Peyer's patch (tissue), 4 donors: ENCODE measurements at regions not wholly inside any gene's neighbourhood (a gene's known extent, or its start where the extent isn't known, plus 50 kb on each side); places are given as distances from the start of the nearest gene placed in this dataset.

Experiments
- POLR2A ChIP-seq, 2 donors: fragments of 450-650 bp; IDR thresholded peaks; one replicate each; pipeline ENCODE4 v1.5.1; 2017; ENCODE audit warnings: antibody characterized with exemption in 2 of 2, mild to moderate bottlenecking in 2 of 2, moderate library complexity in 2 of 2
- TF ChIP-seq, protein P1 (sequence below), 6 experiments: fragments of 450-650 bp in 4 of 6; fragments of 200-600 bp in 2 of 6; sonication (generic) in 1 of 6; IDR thresholded peaks; one replicate each; pipeline ENCODE4 v1.5.1; 2017 to 2019; ENCODE audit warnings: antibody characterized with exemption in 6 of 6, mild to moderate bottlenecking in 3 of 6, moderate library complexity in 1 of 6

DNA sequence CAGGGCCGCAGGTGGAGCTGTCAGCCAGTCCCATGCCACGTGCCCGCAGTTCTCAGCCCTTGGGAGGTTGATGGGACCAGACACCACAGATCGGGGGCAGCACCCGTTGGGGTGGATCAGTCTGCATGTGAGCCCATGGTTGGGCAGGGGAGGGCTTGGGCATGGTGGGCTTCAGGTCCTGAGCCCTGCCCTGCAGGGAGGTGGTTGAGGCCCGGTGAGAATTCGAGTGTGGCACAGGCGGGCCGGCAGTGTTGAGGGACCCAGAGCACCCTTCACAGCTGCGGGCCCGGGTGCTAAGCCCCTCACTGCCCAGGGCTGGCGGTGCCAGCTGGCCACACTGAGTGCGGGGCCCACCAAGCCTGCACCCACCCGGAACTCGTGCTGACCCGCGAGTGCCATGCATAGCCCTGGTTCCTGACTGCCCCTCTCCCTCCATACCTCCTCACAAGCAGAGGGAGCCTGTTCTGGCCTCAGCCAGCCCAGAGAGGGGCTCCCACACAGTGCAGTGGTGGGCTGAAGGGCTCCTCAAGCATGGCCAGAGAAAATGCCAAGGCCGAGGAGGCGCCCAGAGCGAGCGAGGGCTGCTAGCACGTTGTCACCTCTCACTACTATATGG lies 696.1 kb downstream of the TGIF2LX start:
- TF ChIP-seq POLR2A (IDR thresholded peaks at IDR 0.05), result no peak
- TF ChIP-seq, protein P1, sequence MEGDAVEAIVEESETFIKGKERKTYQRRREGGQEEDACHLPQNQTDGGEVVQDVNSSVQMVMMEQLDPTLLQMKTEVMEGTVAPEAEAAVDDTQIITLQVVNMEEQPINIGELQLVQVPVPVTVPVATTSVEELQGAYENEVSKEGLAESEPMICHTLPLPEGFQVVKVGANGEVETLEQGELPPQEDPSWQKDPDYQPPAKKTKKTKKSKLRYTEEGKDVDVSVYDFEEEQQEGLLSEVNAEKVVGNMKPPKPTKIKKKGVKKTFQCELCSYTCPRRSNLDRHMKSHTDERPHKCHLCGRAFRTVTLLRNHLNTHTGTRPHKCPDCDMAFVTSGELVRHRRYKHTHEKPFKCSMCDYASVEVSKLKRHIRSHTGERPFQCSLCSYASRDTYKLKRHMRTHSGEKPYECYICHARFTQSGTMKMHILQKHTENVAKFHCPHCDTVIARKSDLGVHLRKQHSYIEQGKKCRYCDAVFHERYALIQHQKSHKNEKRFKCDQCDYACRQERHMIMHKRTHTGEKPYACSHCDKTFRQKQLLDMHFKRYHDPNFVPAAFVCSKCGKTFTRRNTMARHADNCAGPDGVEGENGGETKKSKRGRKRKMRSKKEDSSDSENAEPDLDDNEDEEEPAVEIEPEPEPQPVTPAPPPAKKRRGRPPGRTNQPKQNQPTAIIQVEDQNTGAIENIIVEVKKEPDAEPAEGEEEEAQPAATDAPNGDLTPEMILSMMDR (IDR thresholded peaks at IDR 0.05), result no peak
